ENCODE measurements at regions not wholly inside any gene's neighbourhood (a gene's known extent, or its start where the extent isn't known, plus 50 kb on each side); places are given as distances from the start of the nearest gene placed in this dataset.

DNA sequence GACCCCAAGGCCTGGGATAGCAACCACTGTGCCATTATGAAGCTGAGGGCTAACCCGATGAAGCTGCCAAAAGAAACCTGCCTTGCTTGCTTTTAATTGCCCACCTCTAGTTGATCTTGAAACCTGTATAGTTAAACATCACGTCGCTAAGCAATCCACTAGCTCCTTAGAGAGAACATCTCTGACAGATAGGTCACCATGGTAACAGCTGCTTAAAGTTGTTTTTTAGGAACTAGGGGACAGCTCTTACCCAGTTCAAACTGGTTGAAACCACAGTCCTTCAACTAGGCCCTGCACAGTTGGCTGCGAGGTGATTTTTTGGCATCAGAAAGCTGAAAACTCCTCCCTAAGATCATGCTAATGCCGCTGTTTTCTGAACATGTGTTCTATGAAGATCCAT is 135.7 kb downstream of the EBLN2 start:
- no peak for TF ChIP-seq CTCF (IDR thresholded peaks at IDR 0.05)
- no peak for TF ChIP-seq POLR2AphosphoS5 (IDR thresholded peaks at IDR 0.05)
